DOHH2 (cell line): ENCODE measurements at regions not wholly inside any gene's neighbourhood (a gene's known extent, or its start where the extent isn't known, plus 50 kb on each side); places are given as distances from the start of the nearest gene placed in this dataset.

Experiments used
- H3F3A ChIP-seq: fragments of 200-600 bp; sonication (generic), shearing (Covaris generic); 2 replicates; pipeline ENCODE4 v1.6.0; 2016; ENCODE audit warnings: antibody characterized with exemption, mild to moderate bottlenecking; ENCODE audit not compliant: control insufficient read depth, insufficient read depth
- H3K27ac ChIP-seq: fragments of 200-600 bp; sonication (generic); 2 replicates; pipeline ENCODE4 v1.5.1; 2014; ENCODE audit warnings: low read depth, mild to moderate bottlenecking, low read length, moderate library complexity
- H3K27me3 ChIP-seq: fragments of 200-600 bp; sonication (generic); 2 replicates; pipeline ENCODE4 v1.6.1; 2014; ENCODE audit warnings: mild to moderate bottlenecking, low read length, mixed read lengths; ENCODE audit not compliant: control insufficient read depth
- H3K36me3 ChIP-seq: fragments of 200-600 bp; sonication (generic); 2 replicates; pipeline ENCODE4 v1.6.1; 2014; ENCODE audit warnings: mild to moderate bottlenecking, low read length, moderate library complexity, mixed read lengths; ENCODE audit not compliant: control insufficient read depth
- H3K4me1 ChIP-seq: fragments of 200-600 bp; sonication (generic); 2 replicates; pipeline ENCODE4 v1.6.1; 2014; ENCODE audit warnings: mild to moderate bottlenecking, low read length, mixed read lengths; ENCODE audit not compliant: control insufficient read depth
- H3K4me2 ChIP-seq: fragments of 200-600 bp; sonication (generic); 2 replicates; pipeline ENCODE4 v1.6.0; 2014; ENCODE audit warnings: mild to moderate bottlenecking, low read length, moderate library complexity
- H3K4me3 ChIP-seq: fragments of 200-600 bp; sonication (generic); 2 replicates; pipeline ENCODE4 v1.5.1; 2014; ENCODE audit warnings: mild to moderate bottlenecking, low read length, mixed read lengths
- H3K79me2 ChIP-seq: fragments of 200-600 bp; sonication (generic); 2 replicates; pipeline ENCODE4 v1.6.1; 2014; ENCODE audit warnings: mild to moderate bottlenecking, low read length, mixed read lengths; ENCODE audit not compliant: control insufficient read depth
- H3K9me2 ChIP-seq: fragments of 200-600 bp; sonication (generic); replicated peaks from 2 replicates; pipeline ENCODE4 v1.6.1; 2014; ENCODE audit warnings: mild to moderate bottlenecking, low read length, mixed read lengths; ENCODE audit not compliant: control insufficient read depth
- H3K9me3 ChIP-seq: fragments of 200-600 bp; sonication (generic); 2 replicates; pipeline ENCODE4 v1.6.1; 2014; ENCODE audit warnings: antibody characterized with exemption, low read length, mixed read lengths; ENCODE audit not compliant: control insufficient read depth, insufficient read depth
- H4K20me1 ChIP-seq: fragments of 200-600 bp; sonication (generic); 2 replicates; pipeline ENCODE4 v1.6.0; 2014; ENCODE audit warnings: low read depth, mild to moderate bottlenecking, antibody characterized with exemption, low read length, moderate library complexity; ENCODE audit not compliant: control insufficient read depth, insufficient read depth
- EZH2phosphoT487 ChIP-seq: fragments of 200-600 bp; sonication (generic); IDR thresholded peaks from 2 replicates; pipeline ENCODE4 v1.6.1; 2017; ENCODE audit warnings: borderline replicate concordance, mild to moderate bottlenecking, antibody characterized with exemption, low read length, moderate library complexity, mixed read lengths
- TF ChIP-seq, protein P1 (sequence below): fragments of 200-600 bp; sonication (generic); IDR thresholded peaks from one replicate; pipeline ENCODE4 v1.5.1; 2014; ENCODE audit warnings: antibody characterized with exemption, mild to moderate bottlenecking, low read depth, low read length; ENCODE audit not compliant: poor library complexity, severe bottlenecking

DNA sequence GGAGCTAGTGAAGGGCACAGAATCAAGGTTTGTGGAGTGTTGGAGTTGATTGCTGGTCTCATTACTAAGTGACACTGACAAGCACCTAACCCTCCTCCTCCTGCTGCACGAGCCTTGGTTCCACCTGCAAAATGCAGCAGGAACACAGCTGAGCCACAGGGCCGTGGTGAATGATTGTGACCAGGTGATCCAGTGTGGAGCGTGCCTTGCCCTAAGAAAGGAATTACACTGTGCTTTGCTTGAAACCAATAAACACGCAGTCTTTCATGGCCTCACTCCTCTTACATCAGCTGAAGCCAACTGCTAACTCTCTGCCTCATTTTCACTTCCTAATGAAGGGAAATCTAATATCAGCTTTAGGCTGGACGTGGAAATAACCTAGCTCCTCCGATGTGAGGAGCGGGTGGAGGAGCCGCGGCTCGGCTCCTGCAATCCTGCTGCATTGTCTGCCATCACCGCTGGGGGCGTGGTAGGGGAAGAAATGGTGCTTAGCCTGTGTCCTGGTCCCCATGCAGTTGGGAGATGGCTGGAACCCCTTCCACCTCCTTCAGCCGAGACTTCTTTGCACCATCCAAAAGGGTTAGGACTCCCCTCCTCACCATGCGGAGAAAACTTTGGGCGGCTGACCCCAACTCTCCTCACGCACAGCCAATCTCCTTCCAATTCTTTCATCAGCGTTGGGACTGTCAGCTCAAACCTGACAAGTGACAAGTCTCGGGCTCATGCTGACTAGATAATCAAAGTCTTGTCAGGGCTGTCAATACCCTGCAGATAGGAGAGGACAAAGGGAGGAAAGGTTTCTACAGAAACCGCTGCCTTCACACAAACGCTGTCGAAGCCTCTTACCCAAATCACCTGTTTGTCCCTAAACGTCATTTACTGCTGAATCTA is 427.9 kb downstream of the ZNF536 start:
- Histone ChIP-seq H3K4me1 (no peaks in the 10 kb centered on the region), H3K36me3 (no peaks in the 10 kb centered on the region), H3K79me2 (no peaks in the 10 kb centered on the region), H3K4me2 (no peak overlapping the region), H3K9me3 (no peaks in the 10 kb centered on the region), H3K9me2 (no peaks in the 10 kb centered on the region), H3K4me3 (no peak overlapping the region), H3F3A (no peaks in the 10 kb centered on the region), H4K20me1 (no peaks in the 10 kb centered on the region), H3K27me3 (no peaks in the 10 kb centered on the region), H3K27ac (no peak overlapping the region)
- no peak for TF ChIP-seq EZH2phosphoT487
- TF ChIP-seq, protein P1, sequence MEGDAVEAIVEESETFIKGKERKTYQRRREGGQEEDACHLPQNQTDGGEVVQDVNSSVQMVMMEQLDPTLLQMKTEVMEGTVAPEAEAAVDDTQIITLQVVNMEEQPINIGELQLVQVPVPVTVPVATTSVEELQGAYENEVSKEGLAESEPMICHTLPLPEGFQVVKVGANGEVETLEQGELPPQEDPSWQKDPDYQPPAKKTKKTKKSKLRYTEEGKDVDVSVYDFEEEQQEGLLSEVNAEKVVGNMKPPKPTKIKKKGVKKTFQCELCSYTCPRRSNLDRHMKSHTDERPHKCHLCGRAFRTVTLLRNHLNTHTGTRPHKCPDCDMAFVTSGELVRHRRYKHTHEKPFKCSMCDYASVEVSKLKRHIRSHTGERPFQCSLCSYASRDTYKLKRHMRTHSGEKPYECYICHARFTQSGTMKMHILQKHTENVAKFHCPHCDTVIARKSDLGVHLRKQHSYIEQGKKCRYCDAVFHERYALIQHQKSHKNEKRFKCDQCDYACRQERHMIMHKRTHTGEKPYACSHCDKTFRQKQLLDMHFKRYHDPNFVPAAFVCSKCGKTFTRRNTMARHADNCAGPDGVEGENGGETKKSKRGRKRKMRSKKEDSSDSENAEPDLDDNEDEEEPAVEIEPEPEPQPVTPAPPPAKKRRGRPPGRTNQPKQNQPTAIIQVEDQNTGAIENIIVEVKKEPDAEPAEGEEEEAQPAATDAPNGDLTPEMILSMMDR: peak; percentile 72

DNA sequence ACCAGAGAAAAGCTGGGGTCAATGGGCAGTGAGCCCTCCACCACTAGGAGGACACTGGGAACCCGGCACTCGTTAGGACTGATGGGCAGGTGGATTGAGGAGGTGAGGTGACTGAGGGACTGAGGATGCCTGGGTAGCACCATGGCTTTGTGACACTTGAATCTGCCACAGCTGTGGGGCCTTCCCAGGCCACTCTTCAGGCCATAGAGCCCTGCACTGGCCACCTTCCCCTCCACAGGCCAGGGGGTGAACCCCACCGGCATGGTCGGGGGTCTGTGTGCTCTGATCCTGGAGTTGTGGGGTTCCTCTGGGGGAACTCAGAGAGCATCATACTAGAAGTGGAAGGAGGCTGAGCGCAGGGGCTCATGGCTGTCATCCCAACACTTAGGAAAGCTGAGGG is 423.5 kb downstream of the ZNF536 start:
- TF ChIP-seq, protein P1: no peak
- TF ChIP-seq EZH2phosphoT487: no peak
- H4K20me1 ChIP-seq: no peaks in the 10 kb centered on the region
- H3K9me2 ChIP-seq: no peaks in the 10 kb centered on the region
- no peaks in the 10 kb centered on the region for H3K36me3 ChIP-seq
- H3K9me3 ChIP-seq: no peaks in the 10 kb centered on the region
- no peak overlapping the region for H3K27ac ChIP-seq
- H3K79me2 ChIP-seq: no peaks in the 10 kb centered on the region
- no peak overlapping the region for H3K4me3 ChIP-seq
- no peaks in the 10 kb centered on the region for H3F3A ChIP-seq
- H3K27me3 ChIP-seq: no peaks in the 10 kb centered on the region
- H3K4me1 ChIP-seq: no peaks in the 10 kb centered on the region
- H3K4me2 ChIP-seq: no peak overlapping the region

DNA sequence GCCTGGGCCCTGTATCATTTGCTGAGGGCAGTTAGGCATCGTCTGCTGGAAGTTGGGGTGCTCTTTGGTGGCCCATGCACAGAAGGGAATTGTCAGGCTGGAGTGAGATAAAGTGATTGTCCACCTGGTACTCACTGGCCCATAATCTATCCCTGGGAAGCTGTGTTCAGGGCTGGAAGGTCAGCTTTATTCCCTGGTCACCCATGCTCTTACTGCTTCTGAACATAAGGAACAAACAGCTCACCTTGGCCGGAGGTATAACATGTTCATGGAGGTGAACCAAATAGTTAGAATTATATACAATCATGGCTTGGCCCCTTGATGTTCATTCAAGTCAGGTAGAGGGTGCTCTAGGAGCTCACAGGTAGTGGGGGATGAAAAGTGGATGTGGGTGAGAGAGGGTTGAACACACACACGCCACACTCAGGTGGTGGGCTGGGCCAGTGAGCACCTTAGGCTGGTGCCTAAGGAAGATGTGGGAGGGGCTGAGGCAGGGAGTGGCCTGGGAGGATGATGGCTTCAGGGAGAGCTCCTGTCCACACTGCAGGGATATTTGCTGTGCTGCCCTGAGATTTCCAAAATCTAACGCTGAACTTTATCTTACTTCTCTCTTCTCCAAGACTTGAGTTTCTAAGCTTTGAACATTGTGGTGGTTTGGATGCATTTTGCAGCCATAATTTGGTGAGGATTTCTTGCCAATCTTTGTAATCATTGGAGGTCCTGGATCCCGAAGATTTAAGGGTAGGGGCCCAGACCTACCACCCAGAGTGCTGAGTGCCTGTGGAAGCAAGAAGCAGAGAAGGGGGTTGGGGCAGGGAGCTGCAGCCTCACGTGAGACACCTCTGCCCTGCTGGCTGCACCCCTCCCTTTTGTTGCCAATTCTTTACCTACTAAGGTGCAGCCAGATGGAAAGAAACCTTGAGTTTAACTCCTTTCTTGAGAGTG is 420.6 kb downstream of the ZNF536 start:
- Histone ChIP-seq H3K27ac (no peak overlapping the region), H3K4me1 (no peaks in the 10 kb centered on the region), H3K27me3 (no peaks in the 10 kb centered on the region), H3K4me3 (no peak overlapping the region), H4K20me1 (no peaks in the 10 kb centered on the region), H3K9me3 (no peaks in the 10 kb centered on the region), H3K79me2 (no peaks in the 10 kb centered on the region), H3F3A (no peaks in the 10 kb centered on the region), H3K4me2 (no peak overlapping the region), H3K9me2 (no peaks in the 10 kb centered on the region), H3K36me3 (no peaks in the 10 kb centered on the region)
- TF ChIP-seq, protein P1: no peak
- TF ChIP-seq EZH2phosphoT487: no peak
